HG03025 (cell line): ENCODE measurements at regions not wholly inside any gene's neighbourhood (a gene's known extent, or its start where the extent isn't known, plus 50 kb on each side); places are given as distances from the start of the nearest gene placed in this dataset.
"Not testable (repeated sequence)": the region's sequence is repeated elsewhere in the genome, so short reads cannot be mapped to it uniquely, and the experiment has no call there.

Source experiments
- ATAC-seq: cut with Tn5 transposase; IDR thresholded peaks from one replicate; pipeline ENCODE4 v1.9.1; 2021; ENCODE audit warnings: mild to moderate bottlenecking, moderate library complexity; ENCODE audit not compliant: unreplicated experiment, low FRiP score

DNA sequence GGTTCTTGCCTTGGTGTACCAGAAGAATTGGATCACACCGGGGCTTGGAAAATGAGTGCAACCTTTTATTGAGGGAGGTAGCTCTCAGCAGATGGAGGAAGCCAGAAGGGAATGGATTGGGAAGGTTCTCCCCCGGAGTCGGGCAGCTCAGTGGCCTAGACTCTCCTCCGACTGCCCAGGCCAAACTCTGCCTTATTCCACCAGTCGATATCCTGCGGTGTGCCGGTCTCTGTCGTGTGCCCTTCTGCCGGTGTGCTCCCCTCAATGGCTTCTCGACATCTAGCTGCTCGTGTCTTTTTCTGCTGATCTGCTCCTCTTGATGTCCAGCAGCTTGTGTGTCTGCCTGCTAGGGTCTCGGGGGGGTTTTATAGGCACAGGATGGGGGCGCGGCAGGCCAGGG lies 87.4 kb upstream of the CCL21 start:
- no peak for ATAC-seq

DNA sequence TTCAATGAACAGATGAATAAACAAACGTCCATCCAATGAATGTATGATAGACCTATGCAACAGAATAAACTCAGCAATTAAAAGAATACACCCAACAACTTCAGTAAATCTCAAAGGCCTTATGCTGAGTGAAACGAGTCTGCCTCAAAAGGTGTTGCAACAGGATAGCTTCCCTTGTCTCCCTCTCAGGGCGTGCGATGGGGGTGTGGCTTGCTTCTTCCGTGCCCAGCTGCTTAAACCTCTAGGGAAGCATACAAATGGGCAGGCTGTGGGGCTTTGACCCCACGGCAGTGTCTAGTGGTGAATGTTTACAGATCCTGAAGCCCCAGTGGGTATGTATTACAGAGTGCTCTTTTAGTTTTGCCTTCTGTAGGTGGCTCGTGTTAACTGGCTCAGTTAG lies 87.0 kb upstream of the CCL21 start:
- ATAC-seq, result no peak

DNA sequence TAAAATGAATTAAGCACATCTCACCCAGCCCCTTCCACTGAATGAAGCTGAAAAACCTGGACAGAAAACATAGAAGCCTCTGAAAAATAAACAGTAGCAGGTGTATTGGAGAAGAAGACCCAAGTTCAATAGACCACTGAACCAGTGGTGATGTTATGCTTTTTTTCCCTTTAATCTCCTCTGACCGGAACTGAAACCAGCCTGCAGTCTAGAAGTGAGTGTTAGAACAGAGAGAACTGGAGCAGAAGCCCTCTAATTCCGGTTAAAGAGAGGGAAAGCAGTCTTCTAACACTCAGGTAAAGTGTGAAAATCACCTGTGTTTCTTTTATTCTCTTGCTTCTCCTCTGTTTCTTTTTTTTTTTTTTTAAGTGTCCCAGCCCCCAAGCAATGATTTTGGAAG lies 83.5 kb upstream of the CCL21 start:
- no peak for ATAC-seq

DNA sequence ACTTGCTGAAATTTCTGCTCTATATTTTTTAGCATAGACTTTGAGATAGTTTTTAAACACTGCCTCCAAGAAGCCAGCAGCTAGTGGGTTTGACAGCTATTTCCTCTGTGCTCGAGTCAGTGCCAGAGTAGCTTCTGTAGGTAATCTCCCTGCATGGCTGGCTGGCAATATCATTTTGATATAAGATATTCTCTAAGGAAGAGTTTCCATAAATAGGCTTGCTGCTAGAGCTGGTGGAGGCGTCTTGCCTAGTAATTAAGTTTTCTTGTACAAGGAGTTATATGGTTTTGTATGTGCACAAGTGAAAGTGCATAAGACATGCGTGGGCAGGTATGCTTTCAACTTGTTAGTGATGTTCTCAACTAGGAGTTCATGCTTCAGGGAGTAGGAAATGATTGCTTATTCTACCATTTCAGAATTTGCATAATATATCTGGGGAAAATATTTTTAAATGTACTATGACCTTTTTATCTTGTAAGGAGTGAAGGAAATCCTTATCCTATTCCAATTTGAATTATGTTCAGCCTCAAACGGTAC lies 74.1 kb upstream of the CCL21 start:
- ATAC-seq, result no peak

DNA sequence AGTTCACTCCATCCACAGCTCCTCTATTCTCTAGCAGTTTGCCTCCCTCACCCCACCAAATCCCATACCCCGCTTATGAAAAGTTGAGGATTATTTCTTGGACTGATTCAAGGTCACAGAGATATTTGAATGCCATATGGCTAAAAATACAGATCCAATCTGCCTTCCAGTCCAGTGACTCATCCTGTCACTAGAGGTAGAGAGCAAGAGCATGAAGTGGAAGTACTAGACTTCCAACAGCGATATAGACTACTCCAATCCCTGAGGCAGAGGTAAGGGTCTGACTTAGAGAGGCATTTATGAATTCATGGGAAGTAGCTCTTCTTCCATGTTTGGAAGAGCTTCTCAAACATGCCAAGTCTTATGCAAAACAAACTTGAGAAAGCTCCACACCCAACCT lies 72.4 kb upstream of the CCL21 start:
- ATAC-seq, result no peak

DNA sequence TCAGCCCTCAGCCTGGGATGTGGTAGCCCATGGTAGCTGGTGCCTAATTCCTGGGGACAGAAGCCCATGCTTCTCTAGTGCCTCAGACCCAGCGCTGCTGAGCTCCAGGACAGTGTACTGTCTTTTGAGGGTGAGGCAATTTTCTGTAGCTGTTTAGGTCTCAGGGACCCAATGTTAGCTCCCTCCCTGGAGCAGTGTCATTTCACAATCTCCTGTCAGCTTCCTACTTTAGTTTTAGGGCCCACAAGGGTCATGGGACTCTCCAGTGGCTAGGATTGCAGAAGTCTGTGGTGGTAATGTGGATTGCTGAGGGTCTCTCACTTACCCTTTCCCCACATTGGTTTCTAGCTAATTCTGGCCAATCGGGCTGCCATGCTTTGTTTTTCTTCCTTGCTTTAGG lies 67.7 kb upstream of the CCL21 start:
- no peak for ATAC-seq

DNA sequence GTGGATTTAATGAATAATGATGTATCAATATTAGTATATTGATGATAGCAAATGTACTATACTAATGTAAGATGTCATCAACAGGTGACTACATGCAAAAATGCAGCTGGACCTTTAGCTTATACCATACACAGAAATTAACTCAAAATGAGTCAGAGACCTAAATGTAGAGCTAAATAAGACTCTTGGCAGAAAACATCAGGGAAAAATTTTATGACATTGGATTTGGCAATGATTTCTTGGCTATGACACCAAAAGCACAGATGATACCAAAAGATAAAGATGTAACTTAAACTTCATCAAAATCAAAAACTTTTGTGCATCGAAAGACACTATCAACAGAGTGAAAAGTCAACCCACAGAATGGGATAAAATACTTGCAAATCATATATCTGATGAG lies 64.0 kb upstream of the CCL21 start:
- ATAC-seq, result no peak

DNA sequence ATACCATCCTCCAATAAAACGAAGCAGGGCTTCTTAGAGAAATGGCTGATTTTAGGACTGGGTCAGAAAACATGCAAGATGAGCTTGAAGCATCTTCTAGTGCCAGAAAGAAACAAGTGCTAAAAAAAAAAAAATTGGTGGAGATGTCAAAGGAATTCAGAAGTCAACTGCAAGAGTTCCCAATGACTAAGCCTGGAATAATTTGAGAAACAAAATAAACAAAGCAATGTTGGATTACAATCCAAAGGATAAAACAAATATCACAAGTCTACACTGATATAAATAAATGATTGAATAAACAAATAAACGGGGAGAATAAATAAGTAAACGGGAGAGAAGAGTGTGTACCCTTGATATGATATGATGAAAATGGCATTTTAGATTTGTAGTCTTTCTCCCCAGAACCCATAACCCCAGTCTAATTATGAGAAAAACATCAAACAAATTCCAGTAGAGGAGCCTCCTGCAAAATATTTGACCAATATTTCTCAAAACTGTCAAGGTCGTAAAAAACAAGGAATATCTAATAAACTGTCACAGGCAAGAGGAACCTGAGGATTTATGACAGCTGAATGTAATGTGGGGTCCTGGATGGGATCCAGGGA lies 63.5 kb upstream of the CCL21 start:
- no peak for ATAC-seq

DNA sequence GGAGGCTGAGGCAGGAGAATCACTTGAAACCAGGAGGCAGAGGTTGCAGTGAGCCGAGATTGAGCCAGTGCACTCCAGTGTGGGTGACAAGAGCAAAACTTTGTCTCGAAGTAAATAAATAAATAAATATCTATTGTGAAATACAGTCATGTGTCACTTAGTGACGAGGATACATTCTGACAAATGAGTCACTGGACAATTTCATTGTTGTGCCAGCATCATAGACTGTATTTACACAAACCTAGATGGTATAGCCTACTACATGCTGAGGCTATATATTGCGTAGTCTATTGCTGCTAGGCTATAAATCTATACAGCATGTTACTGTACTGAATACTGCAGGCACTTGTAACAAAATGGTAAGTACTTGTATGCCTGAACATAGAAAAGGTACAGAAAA lies 61.1 kb upstream of the CCL21 start:
- ATAC-seq, result no peak

DNA sequence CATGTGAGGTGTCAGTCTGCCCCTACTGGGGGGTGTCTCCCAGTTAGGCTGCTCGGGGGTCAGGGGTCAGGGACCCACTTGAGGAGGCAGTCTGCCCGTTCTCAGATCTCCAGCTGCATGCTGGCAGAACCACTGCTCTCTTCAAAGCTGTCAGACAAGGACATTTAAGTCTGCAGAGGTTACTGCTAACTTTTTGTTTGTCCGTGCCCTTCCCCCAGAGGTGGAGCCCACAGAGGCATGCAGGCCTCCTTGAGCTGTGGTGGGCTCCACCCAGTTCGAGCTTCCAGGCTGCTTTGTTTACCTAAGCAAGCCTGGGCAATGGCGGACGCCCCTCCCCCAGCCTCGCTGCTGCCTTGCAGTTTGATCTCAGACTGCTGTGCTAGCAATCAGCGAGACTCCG lies 57.2 kb upstream of the CCL21 start:
- ATAC-seq, result not testable (repeated sequence)

DNA sequence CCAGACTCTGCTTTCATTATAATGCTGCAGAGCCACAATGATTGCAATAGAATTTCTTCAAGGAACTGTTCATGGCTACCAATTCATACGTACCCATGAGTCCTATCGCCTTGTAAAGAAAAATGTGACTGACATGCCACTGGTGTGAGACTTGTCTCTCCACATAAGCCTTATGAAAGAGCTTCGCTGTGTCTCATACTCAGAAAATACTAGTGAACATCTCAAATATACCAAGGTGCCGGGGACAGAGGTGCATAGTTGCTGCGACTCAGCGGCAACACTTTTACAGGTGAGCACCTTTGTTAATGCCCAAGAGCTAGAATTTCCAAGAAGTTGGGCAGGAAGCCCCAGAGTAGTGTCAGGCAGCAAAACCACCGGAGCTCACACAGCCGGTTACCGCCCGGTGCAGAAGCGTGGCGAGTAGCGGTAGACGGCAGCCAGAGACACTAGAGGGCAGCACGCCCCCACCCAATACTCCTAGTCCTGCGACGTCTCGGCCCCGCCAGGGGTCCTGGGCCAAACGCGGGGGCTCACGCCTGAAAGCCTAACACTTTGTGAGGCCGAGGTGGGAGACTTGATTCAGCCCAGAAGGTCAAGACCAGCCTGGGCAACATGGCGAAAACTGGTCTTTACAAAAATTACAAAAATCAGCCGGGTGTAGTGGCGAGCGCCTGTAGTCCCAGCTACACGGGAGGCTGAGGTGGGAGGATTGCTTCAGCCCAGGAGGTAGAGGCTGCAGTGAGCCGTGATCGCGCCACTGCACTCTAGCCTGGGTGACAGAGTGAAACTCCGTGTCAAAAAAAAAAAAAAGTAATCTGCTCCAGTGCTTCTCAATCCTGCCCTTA lies 50.5 kb upstream of the CCL21 start:
- ATAC-seq, result not testable (repeated sequence)
